Naive B cell (primary cell): ENCODE measurements at regions not wholly inside any gene's neighbourhood (a gene's known extent, or its start where the extent isn't known, plus 50 kb on each side); places are given as distances from the start of the nearest gene placed in this dataset.

ENCODE experiments used
- ATAC-seq, 2 donors: fragments of 150-1000 bp; cut with Tn5 transposase; 2 replicates each; pipeline ENCODE4 v1.10.0; 2021; ENCODE audit warnings: low read depth in 2 of 2, mild to moderate bottlenecking in 2 of 2, moderate library complexity in 2 of 2
- DNase-seq: peaks from one replicate; pipeline ENCODE4 v3.0.0; 2022
- H3K27ac Mint-ChIP-seq, 6 donors: one replicate each; pipeline ENCODE4 v1.8.0; 2020 to 2022; ENCODE audit warnings: mild to moderate bottlenecking in 6 of 6, mixed read lengths in 6 of 6, moderate library complexity in 5 of 6, inconsistent platforms in 2 of 6
- H3K27me3 Mint-ChIP-seq, 3 donors: one replicate each; pipeline ENCODE4 v1.8.0; 2021 to 2022; ENCODE audit warnings: mixed read lengths in 3 of 3, mild to moderate bottlenecking in 1 of 3
- H3K36me3 Mint-ChIP-seq, 2 donors: one replicate each; pipeline ENCODE4 v1.8.0; 2020 to 2022; ENCODE audit warnings: mixed read lengths in 2 of 2, inconsistent platforms in 1 of 2, mild to moderate bottlenecking in 1 of 2
- H3K4me1 Mint-ChIP-seq, 3 donors: one replicate each; pipeline ENCODE4 v1.8.0; 2020 to 2022; ENCODE audit warnings: mixed read lengths in 3 of 3, inconsistent platforms in 1 of 3, mild to moderate bottlenecking in 1 of 3, moderate library complexity in 1 of 3
- H3K4me3 Mint-ChIP-seq, 8 donors: one replicate each; pipeline ENCODE4 v1.8.0; 2020 to 2022; ENCODE audit warnings: mild to moderate bottlenecking in 8 of 8, mixed read lengths in 8 of 8, moderate library complexity in 8 of 8, inconsistent platforms in 2 of 8
- H3K9me3 Mint-ChIP-seq, 7 donors: one replicate each; pipeline ENCODE4 v1.8.0; 2020 to 2022; ENCODE audit warnings: mixed read lengths in 7 of 7, mild to moderate bottlenecking in 5 of 7, inconsistent platforms in 2 of 7, moderate library complexity in 1 of 7

DNA sequence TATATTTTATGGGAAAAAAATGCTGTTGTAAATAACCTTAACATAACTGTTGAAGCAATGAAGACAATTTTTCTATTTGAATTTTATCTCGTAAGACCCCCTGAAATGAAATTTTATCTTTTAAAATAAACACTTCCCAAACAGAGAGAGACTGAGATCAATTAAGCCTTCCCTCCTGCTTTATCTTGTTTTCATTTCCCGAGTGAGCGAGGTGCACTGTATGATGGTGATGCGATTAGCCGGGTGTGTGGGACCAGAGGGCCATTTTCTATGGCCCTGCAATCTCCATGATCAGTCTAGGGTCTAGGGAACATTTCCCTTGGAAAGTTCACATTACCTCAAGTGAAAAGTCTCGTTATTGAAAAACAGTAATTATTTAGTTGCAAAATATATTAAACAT lies 134.1 kb upstream of the MID1 start:
- Mint-ChIP-seq H3K27ac (no peak overlapping the region), H3K4me3 (no peak overlapping the region), H3K27me3 (peaks cover 0 to 15% (median 7%) of the 10 kb centered on the region in 3 donors), H3K9me3 (peaks cover 0 to 9% (median 1%) of the 10 kb centered on the region in 7 donors), H3K4me1 (no peaks in the 10 kb centered on the region), H3K36me3 (no peaks in the 10 kb centered on the region)
- ATAC-seq (no peak), DNase-seq (no peak)

DNA sequence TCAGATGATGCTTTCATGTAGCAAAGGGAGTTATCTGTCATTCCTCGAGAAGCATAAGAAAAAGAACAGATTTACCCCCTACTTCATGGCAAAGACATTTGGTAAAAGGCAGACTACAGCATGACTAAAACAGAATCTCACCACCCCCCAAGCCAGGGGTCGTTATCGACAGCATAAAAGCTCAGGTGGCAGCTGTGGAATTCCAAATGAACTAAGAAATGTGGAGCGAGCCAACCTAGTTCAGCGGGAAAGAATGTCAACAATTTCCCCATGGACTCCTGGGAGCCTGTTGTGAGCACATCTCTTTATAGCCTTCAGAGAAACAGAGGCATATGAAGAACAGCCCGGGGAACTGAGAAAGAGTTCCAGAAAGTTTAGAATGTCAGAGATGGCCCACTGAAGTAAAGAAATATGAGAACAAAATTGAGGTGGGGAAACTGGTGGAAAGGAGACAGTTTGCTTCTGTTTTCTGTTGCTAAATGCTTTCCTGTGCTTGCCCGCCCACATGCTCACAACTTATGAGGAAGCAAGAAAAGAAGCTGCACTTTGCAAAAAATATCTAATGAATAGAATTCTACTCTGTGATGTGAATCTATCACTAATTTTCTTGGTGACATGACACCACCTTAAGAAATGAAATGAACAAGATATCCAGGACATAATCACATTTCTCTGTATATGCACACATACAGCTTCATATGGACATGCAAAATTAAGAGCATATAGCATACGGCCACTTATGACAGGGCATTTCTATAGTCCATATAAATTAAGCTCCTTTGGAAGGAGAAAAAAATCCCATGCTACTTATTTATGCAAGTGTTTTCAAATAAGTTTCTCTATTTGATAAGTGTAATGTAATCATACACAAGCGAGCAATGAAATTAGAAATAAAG lies 135.3 kb upstream of the MID1 start:
- H3K36me3 Mint-ChIP-seq = no peaks in the 10 kb centered on the region
- no peak for DNase-seq
- H3K4me3 Mint-ChIP-seq = no peak overlapping the region
- H3K9me3 Mint-ChIP-seq = peaks cover 0 to 4% (median 0%) of the 10 kb centered on the region in 7 donors
- H3K27me3 Mint-ChIP-seq = peaks cover 0 to 15% (median 5%) of the 10 kb centered on the region in 3 donors
- no peak for ATAC-seq
- H3K27ac Mint-ChIP-seq = peak overlapping the region in 1 of 6 donors; percentile 76
- H3K4me1 Mint-ChIP-seq = no peaks in the 10 kb centered on the region

DNA sequence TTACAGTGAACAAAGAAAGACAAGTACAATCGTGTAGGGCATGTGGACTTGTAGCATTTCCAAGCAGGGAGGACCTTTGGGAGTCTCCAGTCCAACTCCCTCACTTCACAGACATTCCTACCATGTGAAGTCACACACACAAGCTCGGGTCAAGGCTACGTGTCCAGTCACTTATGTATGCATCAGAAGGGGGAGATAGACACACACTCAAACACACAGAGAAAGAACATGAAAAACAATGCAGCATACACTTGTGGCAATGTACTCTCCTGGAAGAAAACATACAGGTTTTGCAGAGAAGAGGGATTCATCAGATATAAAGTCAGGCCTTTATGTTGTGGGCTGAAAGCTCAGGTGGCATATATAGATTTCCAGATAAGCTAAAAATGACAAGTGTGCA lies 136.1 kb upstream of the MID1 start:
- Mint-ChIP-seq H3K9me3 (peaks cover 0 to 4% (median 0%) of the 10 kb centered on the region in 7 donors), H3K4me1 (no peaks in the 10 kb centered on the region), H3K27ac (peak overlapping the region in 2 of 6 donors; percentile 49 to 76), H3K36me3 (no peaks in the 10 kb centered on the region), H3K27me3 (peaks cover 0 to 20% (median 5%) of the 10 kb centered on the region in 3 donors), H3K4me3 (no peak overlapping the region)
- no peak for DNase-seq
- ATAC-seq = no peak

DNA sequence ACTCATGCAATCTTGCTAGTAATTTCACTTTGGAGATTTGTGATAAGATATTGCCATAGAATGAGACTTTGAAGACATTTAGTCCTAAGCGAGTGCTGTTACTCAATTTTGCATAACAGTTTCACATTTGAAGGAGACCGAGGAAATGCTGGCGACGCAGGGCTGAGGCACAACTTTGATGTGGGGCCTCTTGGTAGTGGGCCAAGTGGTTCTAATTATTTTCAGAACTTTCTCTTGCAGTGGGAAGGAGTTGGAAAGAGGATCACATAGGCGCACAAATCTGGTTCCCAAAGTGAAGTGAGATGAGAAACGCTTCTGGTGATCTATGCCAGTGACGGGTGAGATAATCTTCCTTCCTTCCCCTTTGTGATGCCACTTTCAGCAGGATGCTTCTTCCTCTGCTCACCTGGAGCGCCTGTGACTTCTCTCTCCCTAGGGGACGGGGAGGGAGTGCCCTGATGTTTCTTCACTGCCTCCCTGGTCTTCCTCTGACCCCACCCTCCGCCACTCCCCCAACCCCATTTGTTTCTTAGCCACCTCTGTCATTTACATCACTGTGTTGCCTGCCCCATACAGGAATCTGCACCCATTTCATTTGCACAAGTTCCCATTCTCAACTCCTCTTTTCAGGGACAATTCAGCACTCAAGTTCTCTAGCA lies 138.9 kb upstream of the MID1 start:
- H3K4me1 Mint-ChIP-seq = no peaks in the 10 kb centered on the region
- peaks cover 0 to 3% (median 0%) of the 10 kb centered on the region in 7 donors for H3K9me3 Mint-ChIP-seq
- no peak for DNase-seq
- H3K36me3 Mint-ChIP-seq = no peaks in the 10 kb centered on the region
- H3K4me3 Mint-ChIP-seq = no peak overlapping the region
- no peak for ATAC-seq
- no peak overlapping the region for H3K27ac Mint-ChIP-seq
- H3K27me3 Mint-ChIP-seq = peaks cover 0 to 27% (median 3%) of the 10 kb centered on the region in 3 donors

DNA sequence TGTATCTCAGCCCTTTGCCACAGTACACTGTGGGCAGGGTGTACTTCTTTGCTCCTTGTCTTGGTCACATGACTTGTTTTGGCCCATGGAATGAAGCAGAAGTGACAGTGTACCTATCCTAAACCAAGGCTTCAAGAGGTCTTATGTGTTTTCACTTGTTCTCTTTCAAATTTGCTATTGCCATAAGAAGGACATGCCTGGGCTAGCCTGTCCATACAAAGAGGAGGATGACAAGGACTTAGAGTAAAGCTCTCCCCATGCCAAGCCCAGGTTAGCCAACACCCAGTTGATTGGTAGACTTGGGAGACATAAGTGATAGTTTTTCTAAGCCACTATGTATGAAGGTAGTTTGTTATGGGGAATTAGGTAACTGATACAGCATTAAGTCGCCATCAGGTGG lies 141.1 kb upstream of the MID1 start:
- DNase-seq (no peak), ATAC-seq (no peak)
- H3K36me3 Mint-ChIP-seq = no peaks in the 10 kb centered on the region
- H3K27ac Mint-ChIP-seq = peak overlapping the region in 2 of 6 donors; percentile 50 to 57
- no peak overlapping the region for H3K4me3 Mint-ChIP-seq
- H3K27me3 Mint-ChIP-seq = peaks cover 3 to 28% (median 7%) of the 10 kb centered on the region in 3 donors
- no peaks in the 10 kb centered on the region for H3K4me1 Mint-ChIP-seq
- peaks cover 0 to 3% (median 0%) of the 10 kb centered on the region in 7 donors for H3K9me3 Mint-ChIP-seq

DNA sequence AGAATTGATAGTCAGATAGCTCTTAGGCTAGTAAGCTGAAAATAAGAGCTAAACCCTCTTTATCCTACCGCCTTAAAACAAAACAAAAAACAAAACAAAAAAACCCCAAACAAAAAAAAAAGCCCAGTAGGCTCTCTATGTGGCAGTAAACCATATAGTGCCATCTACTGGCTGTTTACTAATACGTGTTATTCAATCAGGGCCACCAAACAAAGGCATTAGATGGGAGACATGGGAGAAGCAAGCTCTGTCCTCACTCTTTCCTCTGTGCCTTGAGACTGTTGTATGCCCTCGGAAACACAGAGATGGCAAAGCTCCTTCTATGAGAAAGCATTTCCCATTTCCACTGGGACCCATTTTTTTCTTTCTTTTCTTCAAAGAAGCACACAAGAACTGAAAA lies 148.8 kb upstream of the MID1 start:
- peaks cover 0 to 8% (median 7%) of the 10 kb centered on the region in 3 donors for H3K27me3 Mint-ChIP-seq
- ATAC-seq = no peak
- DNase-seq = no peak

DNA sequence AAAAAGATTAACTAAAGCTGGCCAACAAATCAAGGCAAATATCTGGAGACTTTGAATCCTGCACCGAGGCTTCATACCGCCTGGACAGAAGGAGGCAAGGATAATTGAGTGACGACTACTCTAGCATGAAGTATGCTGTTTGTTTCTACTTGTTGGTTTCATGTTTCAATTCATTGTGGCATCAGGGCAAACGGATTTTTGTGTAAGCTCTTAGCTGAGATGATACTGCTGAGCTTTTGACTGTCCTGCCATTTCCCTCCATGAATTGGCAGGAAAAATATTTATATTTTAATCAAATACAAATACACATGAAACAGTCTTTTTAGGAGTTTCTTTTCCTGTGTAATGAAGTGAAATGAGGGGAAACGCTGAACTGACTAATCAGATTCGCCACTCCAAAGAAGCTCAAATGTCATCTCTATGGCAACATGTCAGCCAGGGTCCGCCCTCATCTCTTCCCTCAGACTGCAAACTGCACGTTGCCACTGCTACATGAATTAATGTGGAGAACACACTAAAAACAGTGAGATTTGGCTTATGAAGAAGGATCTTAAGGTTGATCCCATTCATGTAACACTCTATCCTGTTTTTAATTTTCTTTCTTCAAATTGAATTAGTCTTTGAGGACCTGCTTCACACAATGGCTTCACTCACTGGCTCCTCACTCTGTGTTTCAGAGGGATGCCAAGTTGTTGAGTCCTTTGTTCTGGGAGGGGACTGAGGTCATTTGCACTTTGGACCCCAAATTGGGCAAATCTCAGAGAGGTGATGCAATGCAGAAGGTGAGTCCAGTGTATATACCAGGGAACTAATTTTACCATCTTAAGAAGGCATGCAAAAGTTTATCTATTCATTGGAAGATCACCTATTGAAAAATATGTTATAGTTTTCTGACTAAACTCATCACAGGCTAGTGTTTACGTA lies 149.6 kb upstream of the MID1 start:
- ATAC-seq = no peak
- no peak overlapping the region for H3K27ac Mint-ChIP-seq
- no peaks in the 10 kb centered on the region for H3K36me3 Mint-ChIP-seq
- H3K27me3 Mint-ChIP-seq = peaks cover 0 to 8% (median 7%) of the 10 kb centered on the region in 3 donors
- no peak for DNase-seq
- no peaks in the 10 kb centered on the region for H3K9me3 Mint-ChIP-seq
- H3K4me1 Mint-ChIP-seq = no peaks in the 10 kb centered on the region
- H3K4me3 Mint-ChIP-seq = no peak overlapping the region

More for the DNA sequence above, 148.8 kb upstream of the MID1 start:
- Mint-ChIP-seq H3K27ac (no peak overlapping the region), H3K4me1 (no peaks in the 10 kb centered on the region), H3K9me3 (no peaks in the 10 kb centered on the region), H3K4me3 (no peak overlapping the region), H3K36me3 (no peaks in the 10 kb centered on the region)

DNA sequence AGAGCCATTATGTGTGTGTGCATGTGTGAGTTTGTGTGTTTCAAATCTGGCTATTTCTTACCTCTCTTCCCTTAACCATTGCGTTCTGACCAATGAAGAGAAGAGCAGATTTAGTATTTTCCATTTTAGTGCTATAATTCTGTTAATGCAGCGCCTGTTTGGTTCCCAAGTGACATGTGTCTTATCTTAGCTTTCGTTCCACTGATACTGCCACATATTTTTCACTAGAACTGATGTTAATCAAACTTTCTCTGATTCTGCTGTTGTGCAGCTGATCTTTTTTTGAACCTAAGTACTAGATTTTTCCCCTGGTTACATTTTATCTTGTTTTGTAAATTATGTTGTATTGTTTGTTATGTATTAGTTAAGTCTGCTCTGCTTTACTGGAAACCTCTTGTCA lies 152.9 kb upstream of the MID1 start:
- no peaks in the 10 kb centered on the region for H3K4me1 Mint-ChIP-seq
- H3K27me3 Mint-ChIP-seq = no peaks in the 10 kb centered on the region
- H3K4me3 Mint-ChIP-seq = peak overlapping the region in 1 of 8 donors; percentile 3
- ATAC-seq (no peak), DNase-seq (no peak)
- H3K27ac Mint-ChIP-seq = no peak overlapping the region
- peaks cover 0 to 1% (median 0%) of the 10 kb centered on the region in 7 donors for H3K9me3 Mint-ChIP-seq
- H3K36me3 Mint-ChIP-seq = no peaks in the 10 kb centered on the region

DNA sequence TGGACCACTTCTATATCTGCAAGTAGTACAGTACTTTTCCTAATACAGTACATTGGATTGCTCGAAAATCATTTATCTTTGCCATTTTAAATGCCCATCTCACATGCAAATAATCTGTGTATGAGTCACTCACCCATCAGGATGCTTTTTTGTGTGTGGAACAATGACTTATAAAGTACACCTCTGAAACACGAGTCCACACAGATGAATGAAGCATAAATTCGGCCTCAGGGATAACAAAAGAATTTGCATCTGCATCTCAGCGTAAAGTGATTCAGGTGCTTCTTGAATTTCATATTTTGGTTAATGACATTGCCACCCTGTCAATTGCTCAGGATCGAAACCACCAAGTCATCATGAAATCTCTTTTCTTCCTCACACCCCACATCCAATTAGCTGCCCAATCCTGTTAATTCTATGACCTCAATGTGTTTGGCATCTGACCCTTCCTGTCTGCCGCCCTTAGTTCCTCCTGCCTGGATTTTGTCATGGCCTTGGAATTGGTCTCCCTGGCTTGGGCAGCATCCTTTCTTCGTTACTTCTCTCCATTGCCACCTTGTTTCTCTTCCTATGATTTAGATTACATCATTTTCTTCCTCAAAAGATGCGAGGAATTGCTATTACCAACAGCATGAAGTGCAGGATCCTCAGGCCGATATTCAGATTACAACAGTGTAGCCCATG lies 161.6 kb upstream of the MID1 start:
- H3K4me1 Mint-ChIP-seq = no peaks in the 10 kb centered on the region
- no peak for ATAC-seq
- H3K4me3 Mint-ChIP-seq = no peak overlapping the region
- H3K9me3 Mint-ChIP-seq = peaks cover 0 to 7% (median 2%) of the 10 kb centered on the region in 7 donors
- H3K27me3 Mint-ChIP-seq = peaks cover 0 to 8% (median 4%) of the 10 kb centered on the region in 3 donors
- no peak for DNase-seq
- no peak overlapping the region for H3K27ac Mint-ChIP-seq
- H3K36me3 Mint-ChIP-seq = no peaks in the 10 kb centered on the region

DNA sequence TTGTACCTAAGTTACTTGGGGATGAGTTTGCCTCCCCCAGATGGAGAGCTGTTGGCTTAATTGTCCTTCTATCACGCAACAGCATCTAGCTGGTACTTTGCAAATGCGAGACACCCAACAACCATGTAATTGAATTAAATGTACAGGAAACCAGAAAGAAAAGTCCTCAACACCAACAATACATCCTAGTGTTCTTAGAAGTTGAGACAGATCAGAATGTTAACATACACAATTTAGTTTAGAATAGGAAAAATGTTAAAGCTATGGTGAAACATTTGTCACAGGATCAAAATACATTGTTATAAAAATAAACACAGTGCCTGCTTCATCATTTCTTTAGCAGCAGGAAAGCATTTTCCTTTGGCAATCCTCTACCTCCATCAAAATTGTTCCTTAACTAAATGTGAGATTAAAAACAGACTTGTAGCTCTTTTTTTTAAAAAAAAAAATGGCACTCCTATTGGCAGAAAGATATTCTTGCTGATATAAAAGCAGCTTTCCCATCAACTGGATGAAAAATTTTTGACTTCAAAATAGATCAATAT lies 163.1 kb upstream of the MID1 start:
- H3K36me3 Mint-ChIP-seq = no peaks in the 10 kb centered on the region
- no peaks in the 10 kb centered on the region for H3K4me1 Mint-ChIP-seq
- peaks cover 0 to 10% (median 3%) of the 10 kb centered on the region in 7 donors for H3K9me3 Mint-ChIP-seq
- no peak overlapping the region for H3K4me3 Mint-ChIP-seq
- DNase-seq = no peak
- no peak for ATAC-seq
- H3K27me3 Mint-ChIP-seq = peaks cover 0 to 8% (median 4%) of the 10 kb centered on the region in 3 donors
- peak overlapping the region in 1 of 6 donors; percentile 37 for H3K27ac Mint-ChIP-seq

DNA sequence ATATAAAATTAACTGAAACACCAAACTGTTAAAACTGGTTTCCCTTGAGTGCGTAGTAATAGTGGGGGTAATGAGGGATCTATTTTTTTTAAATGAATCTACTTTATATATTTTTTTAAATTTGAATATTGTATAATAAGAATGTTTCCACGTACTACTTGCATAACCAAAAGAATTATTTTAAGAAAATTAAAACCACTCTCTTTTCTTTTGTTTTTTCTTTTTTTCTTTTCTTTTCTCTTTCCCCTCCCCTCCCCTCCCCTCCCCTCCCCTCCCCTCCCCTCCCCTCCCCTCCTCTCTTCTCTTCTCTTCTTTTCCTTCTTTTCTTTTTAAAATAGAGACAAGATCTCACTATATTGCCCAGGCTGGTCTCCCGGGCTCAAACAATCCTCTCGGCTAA lies 166.9 kb upstream of the MID1 start:
- DNase-seq (no peak), ATAC-seq (no peak)
- Mint-ChIP-seq H3K36me3 (no peaks in the 10 kb centered on the region), H3K4me1 (no peaks in the 10 kb centered on the region), H3K27ac (no peak overlapping the region), H3K27me3 (peaks cover 0 to 10% (median 5%) of the 10 kb centered on the region in 3 donors), H3K4me3 (no peak overlapping the region), H3K9me3 (peaks cover 0 to 11% (median 4%) of the 10 kb centered on the region in 7 donors)

DNA sequence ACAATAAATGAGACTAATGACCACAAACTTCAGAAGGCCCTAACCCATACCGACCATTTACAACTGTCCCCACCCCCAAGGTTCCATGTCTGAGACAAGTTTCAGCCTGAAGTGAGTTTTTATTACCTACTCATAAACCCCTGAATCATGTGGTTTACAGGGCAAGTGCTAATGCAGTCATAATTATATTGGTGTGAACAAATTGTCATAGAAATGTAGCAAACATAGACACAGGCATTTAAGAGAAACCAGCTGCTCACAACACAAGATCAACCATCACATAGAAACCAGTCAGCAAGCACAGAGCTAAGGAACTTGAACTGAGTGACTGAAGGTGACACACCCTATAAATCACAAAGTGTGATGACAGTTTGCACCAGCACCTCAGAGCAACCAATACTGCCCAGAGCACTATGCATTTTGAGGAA lies 173.8 kb upstream of the MID1 start:
- no peak for ATAC-seq
- H3K4me1 Mint-ChIP-seq = no peaks in the 10 kb centered on the region
- H3K27ac Mint-ChIP-seq = no peak overlapping the region
- DNase-seq = no peak
- H3K27me3 Mint-ChIP-seq = peaks cover 0 to 6% (median 5%) of the 10 kb centered on the region in 3 donors
- peaks cover 0 to 5% (median 0%) of the 10 kb centered on the region in 7 donors for H3K9me3 Mint-ChIP-seq
- H3K36me3 Mint-ChIP-seq = no peaks in the 10 kb centered on the region
- no peak overlapping the region for H3K4me3 Mint-ChIP-seq
